ENCODE measurements at regions not wholly inside any gene's neighbourhood (a gene's known extent, or its start where the extent isn't known, plus 50 kb on each side); places are given as distances from the start of the nearest gene placed in this dataset.

DNA sequence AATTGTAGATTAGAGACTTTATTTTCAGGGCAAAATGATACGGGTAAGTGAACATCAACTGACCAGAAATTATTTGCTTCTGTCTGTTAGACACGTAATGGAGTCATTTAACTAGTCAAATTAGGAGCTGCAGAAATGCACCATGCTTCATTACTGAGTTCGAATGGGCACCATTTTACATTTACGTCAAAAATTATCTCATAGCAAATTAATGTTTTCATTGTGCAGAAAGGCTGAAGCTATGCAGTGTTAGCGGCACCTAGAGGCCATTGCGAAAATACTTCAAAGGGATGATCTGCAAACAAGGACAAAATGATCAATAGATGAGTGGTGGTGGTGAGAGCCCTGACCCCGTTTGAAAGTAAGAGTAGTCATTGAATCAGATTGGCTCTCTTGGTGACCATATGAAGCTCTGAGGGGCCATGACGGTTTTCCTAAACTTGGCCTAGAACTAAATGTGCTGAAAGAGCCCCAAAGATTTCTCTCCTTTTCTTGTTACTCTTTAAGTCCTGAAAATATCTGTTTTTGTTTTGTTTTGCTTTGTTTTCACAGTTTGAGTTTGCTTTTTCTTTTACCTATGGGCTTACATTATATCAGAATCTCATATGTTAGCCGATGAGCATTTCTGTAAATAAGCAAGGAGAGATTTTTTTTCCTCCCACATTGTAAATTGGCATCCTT lies 277.9 kb downstream of the ZNF536 start:
- Histone ChIP-seq H3K4me1 (ENCODE audit: insufficient read depth) (no peaks in the 10 kb centered on the region), H3K27me3 (peaks cover 40% of the 10 kb centered on the region), H3K4me3 (no peak overlapping the region), H3K4me2 (peak overlapping the region; percentile 8), H3K79me2 (no peaks in the 10 kb centered on the region), H3K9me3 (ENCODE audit: low read depth) (no peaks in the 10 kb centered on the region), H3K36me3 (replicated peaks; ENCODE audit: insufficient read depth, low read depth) (no peaks in the 10 kb centered on the region), H3K9me2 (replicated peaks; ENCODE audit: insufficient read depth) (no peaks in the 10 kb centered on the region), H3K27ac (no peak overlapping the region), H2AFZ (no peak overlapping the region), H4K20me1 (ENCODE audit: insufficient read depth, poor library complexity, severe bottlenecking) (no peaks in the 10 kb centered on the region)
- no peak for TF ChIP-seq EZH2 (IDR thresholded peaks at IDR 0.05; ENCODE audit: borderline replicate concordance)
- TF ChIP-seq, protein P1, sequence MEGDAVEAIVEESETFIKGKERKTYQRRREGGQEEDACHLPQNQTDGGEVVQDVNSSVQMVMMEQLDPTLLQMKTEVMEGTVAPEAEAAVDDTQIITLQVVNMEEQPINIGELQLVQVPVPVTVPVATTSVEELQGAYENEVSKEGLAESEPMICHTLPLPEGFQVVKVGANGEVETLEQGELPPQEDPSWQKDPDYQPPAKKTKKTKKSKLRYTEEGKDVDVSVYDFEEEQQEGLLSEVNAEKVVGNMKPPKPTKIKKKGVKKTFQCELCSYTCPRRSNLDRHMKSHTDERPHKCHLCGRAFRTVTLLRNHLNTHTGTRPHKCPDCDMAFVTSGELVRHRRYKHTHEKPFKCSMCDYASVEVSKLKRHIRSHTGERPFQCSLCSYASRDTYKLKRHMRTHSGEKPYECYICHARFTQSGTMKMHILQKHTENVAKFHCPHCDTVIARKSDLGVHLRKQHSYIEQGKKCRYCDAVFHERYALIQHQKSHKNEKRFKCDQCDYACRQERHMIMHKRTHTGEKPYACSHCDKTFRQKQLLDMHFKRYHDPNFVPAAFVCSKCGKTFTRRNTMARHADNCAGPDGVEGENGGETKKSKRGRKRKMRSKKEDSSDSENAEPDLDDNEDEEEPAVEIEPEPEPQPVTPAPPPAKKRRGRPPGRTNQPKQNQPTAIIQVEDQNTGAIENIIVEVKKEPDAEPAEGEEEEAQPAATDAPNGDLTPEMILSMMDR (IDR thresholded peaks at IDR 0.05; ENCODE audit: poor library complexity) = peak; percentile 87
- WGBS (ENCODE audit: low lambda C conversion rate, missing lambda C conversion rate) = 15% methylated on average over 9 of the region's 9 CpGs
- DNase-seq (ENCODE audit: low spot score) = peak; percentile 66

DNA sequence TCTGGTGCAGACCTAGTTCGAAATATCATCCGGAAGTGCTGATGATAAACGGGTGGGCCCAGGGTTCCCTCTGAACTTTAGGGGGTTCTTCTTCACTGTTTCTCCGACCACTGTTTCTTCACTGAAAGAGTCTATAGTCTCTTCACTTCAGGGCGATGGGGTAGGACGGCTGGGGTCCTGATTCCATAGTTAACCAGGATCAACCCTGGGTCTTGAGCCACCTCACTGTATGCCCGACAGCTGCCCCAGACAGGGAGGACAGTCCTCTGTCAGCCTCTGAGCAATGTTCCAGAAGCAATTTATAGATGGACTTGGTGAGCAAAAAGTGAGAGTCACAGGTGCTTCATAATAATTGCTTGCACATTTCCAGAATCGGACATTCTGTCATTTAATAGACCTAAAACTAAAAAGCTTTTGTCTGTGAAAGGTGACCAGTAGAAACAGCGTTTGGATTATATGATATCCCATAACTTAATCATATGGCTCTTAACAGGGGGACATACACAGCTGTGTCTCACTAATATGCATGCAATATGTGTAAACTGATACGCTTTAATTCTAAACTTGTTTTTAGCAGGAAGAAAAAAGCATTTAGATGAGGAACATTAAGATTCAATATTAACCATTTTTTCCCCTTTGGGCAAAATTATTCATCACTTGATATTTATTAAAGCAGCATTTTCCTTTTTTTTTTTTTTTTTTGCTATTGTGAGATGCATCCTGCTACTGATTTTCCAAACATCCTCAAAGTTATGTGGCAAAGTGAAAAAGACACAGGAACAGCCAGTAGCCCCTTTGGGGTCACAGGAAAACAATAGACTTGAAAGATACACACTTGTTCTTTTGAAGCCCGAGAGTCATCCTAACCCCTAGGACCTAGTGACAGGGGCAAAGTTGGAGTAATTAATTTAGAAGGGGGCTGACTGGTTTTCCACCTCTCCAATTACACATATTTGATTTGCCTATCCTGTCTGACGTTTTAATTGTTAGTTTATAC lies 277.0 kb downstream of the ZNF536 start:
- WGBS (ENCODE audit: low lambda C conversion rate, missing lambda C conversion rate) = 73% methylated on average over 12 of the region's 12 CpGs
- no peaks in the 10 kb centered on the region for H3K9me3 ChIP-seq (ENCODE audit: low read depth)
- TF ChIP-seq, protein P1 (IDR thresholded peaks at IDR 0.05; ENCODE audit: poor library complexity) = no peak
- TF ChIP-seq EZH2 (IDR thresholded peaks at IDR 0.05; ENCODE audit: borderline replicate concordance) (no peak), EZH2phosphoT487 (IDR thresholded peaks at IDR 0.05; ENCODE audit: low read depth, severe bottlenecking, unreplicated experiment) (no peak)
- H3K4me2 ChIP-seq = no peak overlapping the region
- no peaks in the 10 kb centered on the region for H3K4me1 ChIP-seq (ENCODE audit: insufficient read depth)
- DNase-seq (ENCODE audit: low spot score) = no peak
- H2AFZ ChIP-seq = no peak overlapping the region
- H3K4me3 ChIP-seq = no peak overlapping the region
- no peaks in the 10 kb centered on the region for H3K36me3 ChIP-seq (replicated peaks; ENCODE audit: insufficient read depth, low read depth)
- H3K79me2 ChIP-seq = no peaks in the 10 kb centered on the region
- peaks cover 33% of the 10 kb centered on the region for H3K27me3 ChIP-seq
- no peaks in the 10 kb centered on the region for H4K20me1 ChIP-seq (ENCODE audit: insufficient read depth, poor library complexity, severe bottlenecking)
- H3K9me2 ChIP-seq (replicated peaks; ENCODE audit: insufficient read depth) = no peaks in the 10 kb centered on the region
- H3K27ac ChIP-seq = no peak overlapping the region

DNA sequence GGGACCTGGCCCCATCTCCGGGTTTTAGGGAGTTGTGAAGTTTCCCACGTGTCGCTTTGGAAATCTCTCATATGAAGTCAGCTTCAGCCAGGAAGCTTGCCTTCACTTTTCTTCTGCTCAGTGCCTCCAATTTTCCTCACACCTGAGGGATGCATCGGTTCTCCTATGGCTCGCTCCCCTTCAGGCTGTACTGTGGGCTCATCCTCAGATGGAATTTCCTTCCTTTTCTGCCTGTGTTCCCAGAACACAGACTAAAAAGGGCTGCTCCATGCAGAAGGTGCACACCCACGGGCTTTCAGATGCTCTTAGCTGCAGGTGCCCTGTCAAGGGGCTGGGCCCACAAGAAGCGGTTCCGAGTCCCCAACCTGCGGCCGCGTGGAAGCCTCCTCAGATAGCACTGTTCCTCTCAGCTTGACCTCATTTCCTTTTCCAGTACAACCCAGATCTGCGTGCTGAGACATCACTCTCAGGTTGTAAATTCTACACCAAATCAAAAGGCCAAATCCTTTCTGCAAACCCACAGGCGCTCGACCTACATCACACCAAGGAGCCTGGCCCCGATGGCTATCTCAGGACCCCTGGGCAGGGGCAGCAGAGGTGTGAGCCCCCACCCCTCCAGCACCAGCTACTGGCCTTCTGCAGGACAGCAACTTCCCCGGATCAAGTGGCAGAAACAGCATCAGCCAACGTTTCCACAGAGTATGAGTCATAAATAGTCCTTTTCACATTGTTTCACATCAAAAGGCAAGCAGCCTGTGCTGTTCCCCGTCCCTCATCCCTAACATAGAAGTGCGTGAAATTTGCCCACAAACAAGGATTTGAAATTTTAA lies 275.9 kb downstream of the ZNF536 start:
- H3K27me3 ChIP-seq = peaks cover 33% of the 10 kb centered on the region
- 45% methylated on average over 19 of the region's 19 CpGs for WGBS (ENCODE audit: low lambda C conversion rate, missing lambda C conversion rate)
- H2AFZ ChIP-seq = no peak overlapping the region

More for the DNA sequence above, 275.9 kb downstream of the ZNF536 start:
- Histone ChIP-seq H3K9me2 (replicated peaks; ENCODE audit: insufficient read depth) (no peaks in the 10 kb centered on the region), H3K4me2 (no peak overlapping the region), H3K79me2 (no peaks in the 10 kb centered on the region), H4K20me1 (ENCODE audit: insufficient read depth, poor library complexity, severe bottlenecking) (no peaks in the 10 kb centered on the region), H3K27ac (no peak overlapping the region), H3K4me1 (ENCODE audit: insufficient read depth) (no peaks in the 10 kb centered on the region), H3K36me3 (replicated peaks; ENCODE audit: insufficient read depth, low read depth) (no peaks in the 10 kb centered on the region), H3K4me3 (no peak overlapping the region), H3K9me3 (ENCODE audit: low read depth) (no peaks in the 10 kb centered on the region)
- no peak for DNase-seq (ENCODE audit: low spot score)
- no peak for TF ChIP-seq EZH2phosphoT487 (IDR thresholded peaks at IDR 0.05; ENCODE audit: low read depth, severe bottlenecking, unreplicated experiment)
- TF ChIP-seq, protein P1 (IDR thresholded peaks at IDR 0.05; ENCODE audit: poor library complexity) = peak; percentile 13
- no peak for TF ChIP-seq EZH2 (IDR thresholded peaks at IDR 0.05; ENCODE audit: borderline replicate concordance)

Data from hepatocyte (in vitro differentiated cells).